Thyroid gland (tissue), 4 donors: ENCODE measurements at regions not wholly inside any gene's neighbourhood (a gene's known extent, or its start where the extent isn't known, plus 50 kb on each side); places are given as distances from the start of the nearest gene placed in this dataset.

ENCODE experiments used
- POLR2A ChIP-seq, 2 donors: fragments of 450-650 bp; IDR thresholded peaks; one replicate each; pipeline ENCODE4 v1.6.1; 2017; ENCODE audit warnings: antibody characterized with exemption in 2 of 2, mild to moderate bottlenecking in 2 of 2, moderate library complexity in 1 of 2
- TF ChIP-seq, protein P1 (sequence below), 6 experiments: fragments of 200-600 bp in 3 of 6; fragments of 450-650 bp in 3 of 6; sonication (generic) in 3 of 6; IDR thresholded peaks; one replicate each; pipeline ENCODE4 v1.5.1; 2016 to 2019; ENCODE audit warnings: antibody characterized with exemption in 6 of 6, mild to moderate bottlenecking in 2 of 6, inconsistent platforms in 1 of 6, moderate library complexity in 1 of 6

DNA sequence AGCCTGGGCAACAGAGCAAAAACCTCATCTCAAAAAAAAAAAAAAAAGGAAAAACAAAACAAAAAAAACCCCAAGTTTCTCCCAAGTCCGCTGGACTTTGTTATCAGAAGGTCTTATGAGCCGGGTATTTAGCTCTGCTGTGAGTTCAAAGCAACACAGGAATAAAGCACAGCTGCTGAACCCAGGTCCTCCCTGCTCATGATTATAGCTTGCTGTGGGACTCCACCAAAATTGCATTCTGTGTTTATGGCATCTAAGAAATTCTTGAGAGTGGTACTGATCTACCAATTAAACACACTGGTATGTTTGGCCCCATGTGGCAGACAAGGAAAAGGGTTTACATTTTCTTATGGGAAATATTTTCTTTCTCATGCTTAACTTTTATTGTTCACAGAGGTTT lies 93.6 kb upstream of the NEDD9 start:
- TF ChIP-seq, protein P1, sequence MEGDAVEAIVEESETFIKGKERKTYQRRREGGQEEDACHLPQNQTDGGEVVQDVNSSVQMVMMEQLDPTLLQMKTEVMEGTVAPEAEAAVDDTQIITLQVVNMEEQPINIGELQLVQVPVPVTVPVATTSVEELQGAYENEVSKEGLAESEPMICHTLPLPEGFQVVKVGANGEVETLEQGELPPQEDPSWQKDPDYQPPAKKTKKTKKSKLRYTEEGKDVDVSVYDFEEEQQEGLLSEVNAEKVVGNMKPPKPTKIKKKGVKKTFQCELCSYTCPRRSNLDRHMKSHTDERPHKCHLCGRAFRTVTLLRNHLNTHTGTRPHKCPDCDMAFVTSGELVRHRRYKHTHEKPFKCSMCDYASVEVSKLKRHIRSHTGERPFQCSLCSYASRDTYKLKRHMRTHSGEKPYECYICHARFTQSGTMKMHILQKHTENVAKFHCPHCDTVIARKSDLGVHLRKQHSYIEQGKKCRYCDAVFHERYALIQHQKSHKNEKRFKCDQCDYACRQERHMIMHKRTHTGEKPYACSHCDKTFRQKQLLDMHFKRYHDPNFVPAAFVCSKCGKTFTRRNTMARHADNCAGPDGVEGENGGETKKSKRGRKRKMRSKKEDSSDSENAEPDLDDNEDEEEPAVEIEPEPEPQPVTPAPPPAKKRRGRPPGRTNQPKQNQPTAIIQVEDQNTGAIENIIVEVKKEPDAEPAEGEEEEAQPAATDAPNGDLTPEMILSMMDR (IDR thresholded peaks at IDR 0.05): no peak
- TF ChIP-seq POLR2A (IDR thresholded peaks at IDR 0.05): no peak
